Adrenal gland (tissue), 5 donors: ENCODE measurements at regions not wholly inside any gene's neighbourhood (a gene's known extent, or its start where the extent isn't known, plus 50 kb on each side); places are given as distances from the start of the nearest gene placed in this dataset.

Experiments
- POLR2A ChIP-seq, 2 donors: fragments of 450-650 bp; IDR thresholded peaks; one replicate each; pipeline ENCODE4 v1.6.1; 2017; ENCODE audit warnings: antibody characterized with exemption in 2 of 2, mild to moderate bottlenecking in 2 of 2, moderate library complexity in 1 of 2
- TF ChIP-seq, protein P1 (sequence below), 6 experiments: fragments of 450-650 bp in 4 of 6; fragments of 200-600 bp in 2 of 6; sonication (generic) in 1 of 6; IDR thresholded peaks; 1 replicate in 5 of 6; 2 replicates in 1 of 6; pipeline versions ENCODE4 v1.5.1 to v1.8.0; 2016 to 2021; ENCODE audit warnings: antibody characterized with exemption in 6 of 6, mild to moderate bottlenecking in 2 of 6, moderate library complexity in 1 of 6
- donor health status: DM: no; HTN: no; CAD: no.

DNA sequence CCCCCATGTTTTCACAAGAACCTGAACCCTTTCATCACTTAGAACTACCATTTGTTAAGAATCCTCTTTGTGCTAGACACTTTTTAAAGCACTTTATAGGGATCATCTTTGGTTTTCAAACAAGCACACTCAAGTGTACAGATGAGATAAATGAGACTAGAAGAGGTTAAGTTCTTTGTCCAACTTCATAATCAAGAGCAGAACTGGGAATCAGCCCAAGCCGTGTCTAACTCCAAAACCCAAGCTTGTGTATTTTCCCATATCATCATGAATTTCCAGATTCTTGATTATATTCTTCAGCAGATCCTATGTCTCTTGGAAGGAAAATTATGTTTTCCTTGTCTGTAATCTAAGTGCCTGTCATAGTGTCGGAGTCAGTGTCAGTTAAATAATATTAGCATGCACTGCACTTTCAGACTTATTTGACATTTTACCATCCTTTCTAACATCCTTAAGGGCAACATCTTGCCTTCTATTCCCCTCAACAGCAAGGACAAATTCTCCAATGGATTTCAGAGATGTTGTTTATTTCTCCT, 123.0 kb upstream of the SETBP1 start:
- TF ChIP-seq POLR2A (IDR thresholded peaks at IDR 0.05): no peak
- TF ChIP-seq, protein P1, sequence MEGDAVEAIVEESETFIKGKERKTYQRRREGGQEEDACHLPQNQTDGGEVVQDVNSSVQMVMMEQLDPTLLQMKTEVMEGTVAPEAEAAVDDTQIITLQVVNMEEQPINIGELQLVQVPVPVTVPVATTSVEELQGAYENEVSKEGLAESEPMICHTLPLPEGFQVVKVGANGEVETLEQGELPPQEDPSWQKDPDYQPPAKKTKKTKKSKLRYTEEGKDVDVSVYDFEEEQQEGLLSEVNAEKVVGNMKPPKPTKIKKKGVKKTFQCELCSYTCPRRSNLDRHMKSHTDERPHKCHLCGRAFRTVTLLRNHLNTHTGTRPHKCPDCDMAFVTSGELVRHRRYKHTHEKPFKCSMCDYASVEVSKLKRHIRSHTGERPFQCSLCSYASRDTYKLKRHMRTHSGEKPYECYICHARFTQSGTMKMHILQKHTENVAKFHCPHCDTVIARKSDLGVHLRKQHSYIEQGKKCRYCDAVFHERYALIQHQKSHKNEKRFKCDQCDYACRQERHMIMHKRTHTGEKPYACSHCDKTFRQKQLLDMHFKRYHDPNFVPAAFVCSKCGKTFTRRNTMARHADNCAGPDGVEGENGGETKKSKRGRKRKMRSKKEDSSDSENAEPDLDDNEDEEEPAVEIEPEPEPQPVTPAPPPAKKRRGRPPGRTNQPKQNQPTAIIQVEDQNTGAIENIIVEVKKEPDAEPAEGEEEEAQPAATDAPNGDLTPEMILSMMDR (IDR thresholded peaks at IDR 0.05): no peak
